ENCODE measurements at regions not wholly inside any gene's neighbourhood (a gene's known extent, or its start where the extent isn't known, plus 50 kb on each side); places are given as distances from the start of the nearest gene placed in this dataset.

GRCh38 chr1:40922969-40923368 is 56.5 kb upstream of the CTPS1 start (continued):
- TF ChIP-seq RNF2 (IDR thresholded peaks at IDR 0.05; ENCODE audit: borderline replicate concordance, low read depth, low read length, missing control alignments, poor library complexity, severe bottlenecking) (no peak), SAP30 (IDR thresholded peaks at IDR 0.05; ENCODE audit: insufficient read depth, insufficient replicate concordance, low read length) (no peak), CEBPB (IDR thresholded peaks at IDR 0.05; ENCODE audit: low read depth, low read length) (no peak), SP1 (IDR thresholded peaks at IDR 0.05; ENCODE audit: low read depth, low read length) (no peak), E2F6 (IDR thresholded peaks at IDR 0.05) (no peak)

All from H1 (cell line).